SK-N-SH (cell line): ENCODE measurements at regions not wholly inside any gene's neighbourhood (a gene's known extent, or its start where the extent isn't known, plus 50 kb on each side); places are given as distances from the start of the nearest gene placed in this dataset.

ENCODE experiments used
- CTCF ChIA-PET: fragments of 300-600, 350-600 bp; formaldehyde crosslinking; extraction: SDS; loops from one replicate; lab custom pipeline; 2021; lab: Yijun Ruan, JAX
- POLR2A ChIA-PET: fragments of 350-600 bp; sonication (Branson Sonifier 250); formaldehyde crosslinking; extraction: SDS; loops from one replicate; lab custom pipeline; 2020; ENCODE audit warnings: antibody characterized with exemption, inconsistent platforms; lab: Yijun Ruan, JAX
- DNase-seq: peaks from one replicate; pipeline ENCODE4 v3.0.0; 2012
- H2AFZ ChIP-seq: fragments of 200-600 bp; sonication (generic); 2 replicates; pipeline ENCODE4 v1.8.1; 2016; ENCODE audit warnings: antibody characterized with exemption, mild to moderate bottlenecking, low read depth
- H3F3A ChIP-seq: fragments of 200-600 bp; sonication (generic); replicated peaks from 2 replicates; pipeline ENCODE3; 2016; ENCODE audit warnings: antibody characterized with exemption, mild to moderate bottlenecking; ENCODE audit not compliant: insufficient read depth
- H3K27ac ChIP-seq, 2 experiments: fragments of 200-500 bp in 1 of 2; fragments of 200-600 bp in 1 of 2; sonication (Bioruptor generic) in 1 of 2; sonication (generic), shearing (Covaris generic) in 1 of 2; 2 replicates each; pipeline versions ENCODE4 v1.5.1 to v1.6.1; 2014 to 2016; ENCODE audit warnings: low read depth in 2 of 2, inconsistent platforms in 1 of 2, low read length in 1 of 2, mild to moderate bottlenecking in 1 of 2, mixed read lengths in 1 of 2
- H3K27me3 ChIP-seq: fragments of 200-600 bp; sonication (generic), shearing (Covaris generic); 2 replicates; pipeline ENCODE4 v1.6.1; 2016; ENCODE audit warnings: mixed run types; ENCODE audit not compliant: insufficient read depth
- H3K36me3 ChIP-seq, 2 experiments: fragments of 200-500 bp in 1 of 2; fragments of 200-600 bp in 1 of 2; sonication (Bioruptor generic) in 1 of 2; sonication (generic) in 1 of 2; replicated peaks in 1 of 2; 2 replicates each; pipeline versions ENCODE3 to v1.5.1; 2014 to 2016; ENCODE audit warnings: low read length in 1 of 2, mild to moderate bottlenecking in 1 of 2; ENCODE audit not compliant: insufficient read depth in 2 of 2, control insufficient read depth in 1 of 2
- H3K4me1 ChIP-seq, 2 experiments: fragments of 200-500 bp in 1 of 2; fragments of 200-600 bp in 1 of 2; sonication (Bioruptor generic) in 1 of 2; sonication (generic), shearing (Covaris generic) in 1 of 2; 2 replicates each; pipeline versions ENCODE4 v1.5.1 to v1.6.1; 2014 to 2016; ENCODE audit warnings: low read depth in 1 of 2, low read length in 1 of 2, mixed run types in 1 of 2; ENCODE audit not compliant: insufficient read depth in 2 of 2, control insufficient read depth in 1 of 2
- H3K4me2 ChIP-seq: fragments of 200-600 bp; sonication (generic), shearing (Covaris generic); 2 replicates; pipeline ENCODE4 v1.6.1; 2017; ENCODE audit warnings: mixed run types
- H3K4me3 ChIP-seq, 2 experiments: fragments of 200-500 bp in 1 of 2; fragments of 200-600 bp in 1 of 2; sonication (Bioruptor generic) in 1 of 2; sonication (generic), shearing (Covaris generic) in 1 of 2; 2 replicates each; pipeline versions ENCODE4 v1.5.1 to v1.8.1; 2014 to 2016; ENCODE audit warnings: low read depth in 2 of 2, inconsistent platforms in 1 of 2, low read length in 1 of 2, mild to moderate bottlenecking in 1 of 2, mixed read lengths in 1 of 2, moderate library complexity in 1 of 2
- H3K79me2 ChIP-seq: fragments of 200-600 bp; sonication (generic); 2 replicates; pipeline ENCODE4 v1.8.1; 2017; ENCODE audit warnings: mild to moderate bottlenecking; ENCODE audit not compliant: insufficient read depth
- H3K9ac ChIP-seq: fragments of 200-600 bp; sonication (generic); 2 replicates; pipeline ENCODE4 v1.6.1; 2017; ENCODE audit warnings: mixed run types
- H3K9me2 ChIP-seq: fragments of 200-600 bp; sonication (generic); 2 replicates; pipeline ENCODE4 v1.6.1; 2017; ENCODE audit warnings: mixed run types
- H3K9me3 ChIP-seq: fragments of 200-600 bp; sonication (generic); 2 replicates; pipeline ENCODE4 v1.6.1; 2017; ENCODE audit warnings: mixed run types, mild to moderate bottlenecking, moderate library complexity
- H4K20me1 ChIP-seq: fragments of 200-600 bp; sonication (generic); 2 replicates; pipeline ENCODE4 v1.6.1; 2017; ENCODE audit warnings: mild to moderate bottlenecking, mixed run types; ENCODE audit not compliant: insufficient read depth
- EP300 ChIP-seq, 2 experiments: IDR thresholded peaks; 2 replicates each; pipeline versions ENCODE4 v1.4.0 to v1.6.1; 2012; ENCODE audit warnings: borderline replicate concordance in 1 of 2, low read depth in 1 of 2, low read length in 1 of 2
- FOSL2 ChIP-seq: IDR thresholded peaks from 2 replicates; pipeline ENCODE4 v1.4.0; 2012; ENCODE audit warnings: low read depth, mild to moderate bottlenecking, moderate library complexity, borderline replicate concordance
- FOXJ3 ChIP-seq: sonication (generic); formaldehyde crosslinking; IDR thresholded peaks from 2 replicates; pipeline ENCODE4 v1.5.1; 2020; ENCODE audit warnings: mild to moderate bottlenecking, missing genetic modification reagents
- GATA2 ChIP-seq: sonication (generic); formaldehyde crosslinking; IDR thresholded peaks from 2 replicates; pipeline ENCODE4 v1.5.0; 2020; ENCODE audit warnings: mild to moderate bottlenecking, missing genetic modification reagents
- IRF3 ChIP-seq: fragments of 150-350 bp; IDR thresholded peaks from 2 replicates; pipeline ENCODE4 v1.6.1; 2016; ENCODE audit warnings: mild to moderate bottlenecking, low read depth, low read length
- MAX ChIP-seq: IDR thresholded peaks from 2 replicates; pipeline ENCODE4 v1.4.0; 2012; ENCODE audit warnings: low read depth
- MXI1 ChIP-seq: IDR thresholded peaks from 2 replicates; pipeline ENCODE4 v1.6.1; 2012; ENCODE audit warnings: mild to moderate bottlenecking, low read depth, low read length, improper control_type of control experiment
- NFIC ChIP-seq: IDR thresholded peaks from 2 replicates; pipeline ENCODE4 v1.4.0; 2012; ENCODE audit warnings: borderline replicate concordance
- PBX3 ChIP-seq: IDR thresholded peaks from 2 replicates; pipeline ENCODE4; 2012
- RAD21 ChIP-seq: IDR thresholded peaks from 2 replicates; pipeline ENCODE4 v1.6.1; 2012; ENCODE audit warnings: mild to moderate bottlenecking, low read length
- RCOR1 ChIP-seq: fragments of 150-350 bp; IDR thresholded peaks from 2 replicates; pipeline ENCODE4 v1.6.1; 2017; ENCODE audit warnings: antibody characterized with exemption, low read length
- RXRA ChIP-seq: IDR thresholded peaks from 2 replicates; pipeline ENCODE4 v1.4.0; 2012; ENCODE audit warnings: low read depth, mild to moderate bottlenecking, borderline replicate concordance
- SMC3 ChIP-seq: IDR thresholded peaks from 2 replicates; pipeline ENCODE4 v1.6.1; 2012; ENCODE audit warnings: low read depth, low read length, improper control_type of control experiment
- WGBS: methylation state at CpG from one replicate; pipeline ENCODE4 v1.1.6; 2017; ENCODE audit warnings: low lambda C conversion rate; 5-methylcytosine and 5-hydroxymethylcytosine counted together

- 43% methylated on average over 4 of the region's 4 CpGs for WGBS
- POLR2A ChIA-PET, result no interaction called here
- H3K9me3 ChIP-seq, result no peaks in the 10 kb centered on the region
- H3K27ac ChIP-seq, result no peak overlapping the region
- CTCF ChIA-PET, result interaction anchor here (0.6 to 2.7 kb wide), 4 partner anchors 101 to 1087 kb away, joined by 3 to 9 read pairs (median 4); no protein-coding TSS in a partner anchor
- no peaks in the 10 kb centered on the region for H3F3A ChIP-seq
- TF ChIP-seq RAD21, result peak; percentile 34; the same call in 1 of the 2 replicates
- no peak for TF ChIP-seq MAX
- peak; percentile 5; the same call in 1 of the 2 replicates for TF ChIP-seq SMC3
- TF ChIP-seq, all 33 proteins: peak for 2
- no peak for DNase-seq
- Histone ChIP-seq H3K27me3 (no peaks in the 10 kb centered on the region), H3K9me2 (no peaks in the 10 kb centered on the region), H3K9ac (no peak overlapping the region), H3K79me2 (no peaks in the 10 kb centered on the region), H4K20me1 (no peaks in the 10 kb centered on the region), H3K36me3 (no peaks in the 10 kb centered on the region), H3K4me1 (no peaks in the 10 kb centered on the region; a peak in 2 of 4 replicates), H3K4me2 (no peak overlapping the region), H3K4me3 (no peak overlapping the region), H2AFZ (no peak overlapping the region)
Observed at GRCh38 chr4:159899596-159899995, 796.7 kb downstream of the RAPGEF2 start.

GRCh38 chr4:159900562-159900961, 797.7 kb downstream of the RAPGEF2 start:
- POLR2A ChIA-PET, result no interaction called here
- H3K79me2 ChIP-seq, result no peaks in the 10 kb centered on the region

GRCh38 chr4:159902648-159903047, 799.8 kb downstream of the RAPGEF2 start:
- H3K9me3 ChIP-seq, result no peaks in the 10 kb centered on the region
- no peaks in the 10 kb centered on the region for H3K27me3 ChIP-seq
- H2AFZ ChIP-seq, result no peak overlapping the region
- no peak overlapping the region for H3K9ac ChIP-seq
- 11% methylated on average over 1 of the region's 1 CpG for WGBS
- DNase-seq, result peak; percentile 34
- H3K9me2 ChIP-seq, result no peaks in the 10 kb centered on the region
- TF ChIP-seq RXRA (no peak), RAD21 (0 out of 2 replicates have a peak, but pooled peaks have one; percentile 1), FOSL2 (no peak), EP300 (IDR thresholded peaks at IDR 0.05; ENCODE audit: borderline replicate concordance in 1 of 2, low read depth in 1 of 2, low read length in 1 of 2) (peak in 1 of 2 experiments; percentile 81; a peak in 2 of 4 replicates), RCOR1 (peak; percentile 73), NFIC (no peak), MXI1 (0 out of 2 replicates have a peak, but pooled peaks have one; percentile 3), GATA2 (peak; percentile 85), PBX3 (no peak), FOXJ3 (CRISPR knock-in tag) (peak; percentile 68)
- no peaks in the 10 kb centered on the region for H4K20me1 ChIP-seq
- H3K4me1 ChIP-seq, result no peaks in the 10 kb centered on the region; a peak in 2 of 4 replicates
- H3K4me2 ChIP-seq, result no peak overlapping the region
- ChIA-PET POLR2A (no interaction called here), CTCF (no interaction called here)
- H3K79me2 ChIP-seq, result no peaks in the 10 kb centered on the region
- H3K4me3 ChIP-seq, result no peak overlapping the region
- peak overlapping the region in 1 of 2 experiments; percentile 58; a peak in 1 of 4 replicates for H3K27ac ChIP-seq
- no peaks in the 10 kb centered on the region for H3F3A ChIP-seq
- no peaks in the 10 kb centered on the region for H3K36me3 ChIP-seq

More at GRCh38 chr4:159900562-159900961, 797.7 kb downstream of the RAPGEF2 start:
- Histone ChIP-seq H2AFZ (no peak overlapping the region), H3K9ac (no peak overlapping the region), H3K4me3 (no peak overlapping the region), H3K9me3 (no peaks in the 10 kb centered on the region), H3K4me1 (no peaks in the 10 kb centered on the region; a peak in 2 of 4 replicates), H3K27me3 (no peaks in the 10 kb centered on the region), H4K20me1 (no peaks in the 10 kb centered on the region), H3F3A (no peaks in the 10 kb centered on the region), H3K4me2 (no peak overlapping the region), H3K9me2 (no peaks in the 10 kb centered on the region), H3K36me3 (no peaks in the 10 kb centered on the region), H3K27ac (no peak overlapping the region)
- TF ChIP-seq IRF3 (no peak), RAD21 (peak; percentile 46; the same call in 1 of the 2 replicates)
- CTCF ChIA-PET, result interaction anchor here (0.6 to 2.7 kb wide), 3 partner anchors 13 to 631 kb away, joined by 3 to 9 read pairs (median 5); no protein-coding TSS in a partner anchor
- 36% methylated on average over 1 of the region's 1 CpG for WGBS
- no peak for DNase-seq
